ENCODE measurements at regions not wholly inside any gene's neighbourhood (a gene's known extent, or its start where the extent isn't known, plus 50 kb on each side); places are given as distances from the start of the nearest gene placed in this dataset.

- DNase-seq (no peak), ATAC-seq (no peak)
- Histone ChIP-seq H3K36me3 (no peaks in the 10 kb centered on the region), H3K4me3 (no peak overlapping the region), H3K4me1 (no peaks in the 10 kb centered on the region), H3K9me3 (no peaks in the 10 kb centered on the region), H3K27me3 (ENCODE audit: low read depth) (no peaks in the 10 kb centered on the region), H3K27ac (no peak overlapping the region)
- TF ChIP-seq, protein P1, sequence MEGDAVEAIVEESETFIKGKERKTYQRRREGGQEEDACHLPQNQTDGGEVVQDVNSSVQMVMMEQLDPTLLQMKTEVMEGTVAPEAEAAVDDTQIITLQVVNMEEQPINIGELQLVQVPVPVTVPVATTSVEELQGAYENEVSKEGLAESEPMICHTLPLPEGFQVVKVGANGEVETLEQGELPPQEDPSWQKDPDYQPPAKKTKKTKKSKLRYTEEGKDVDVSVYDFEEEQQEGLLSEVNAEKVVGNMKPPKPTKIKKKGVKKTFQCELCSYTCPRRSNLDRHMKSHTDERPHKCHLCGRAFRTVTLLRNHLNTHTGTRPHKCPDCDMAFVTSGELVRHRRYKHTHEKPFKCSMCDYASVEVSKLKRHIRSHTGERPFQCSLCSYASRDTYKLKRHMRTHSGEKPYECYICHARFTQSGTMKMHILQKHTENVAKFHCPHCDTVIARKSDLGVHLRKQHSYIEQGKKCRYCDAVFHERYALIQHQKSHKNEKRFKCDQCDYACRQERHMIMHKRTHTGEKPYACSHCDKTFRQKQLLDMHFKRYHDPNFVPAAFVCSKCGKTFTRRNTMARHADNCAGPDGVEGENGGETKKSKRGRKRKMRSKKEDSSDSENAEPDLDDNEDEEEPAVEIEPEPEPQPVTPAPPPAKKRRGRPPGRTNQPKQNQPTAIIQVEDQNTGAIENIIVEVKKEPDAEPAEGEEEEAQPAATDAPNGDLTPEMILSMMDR (IDR thresholded peaks at IDR 0.05): no peak
- intact Hi-C loops (cut with DNase I): no loop called here
Measured at GRCh38 chr4:138927072-138927471, 88.5 kb upstream of the NOCT start.

- no peaks in the 10 kb centered on the region for H3K27me3 ChIP-seq (ENCODE audit: low read depth)
- TF ChIP-seq, protein P1 (IDR thresholded peaks at IDR 0.05): no peak
- no peak overlapping the region for H3K27ac ChIP-seq
- intact Hi-C loops (cut with DNase I): no loop called here
- no peaks in the 10 kb centered on the region for H3K9me3 ChIP-seq
- no peak for DNase-seq
- H3K36me3 ChIP-seq: no peaks in the 10 kb centered on the region
- no peaks in the 10 kb centered on the region for H3K4me1 ChIP-seq
- no peak overlapping the region for H3K4me3 ChIP-seq
- no peak for ATAC-seq
Measured at GRCh38 chr4:138925495-138925894, 90.1 kb upstream of the NOCT start.

GRCh38 chr4:138919094-138919936, 96.3 kb upstream of the NOCT start:
- intact Hi-C loops (cut with DNase I): no loop called here
- H3K4me3 ChIP-seq: no peak overlapping the region
- TF ChIP-seq, protein P1 (IDR thresholded peaks at IDR 0.05): peak; percentile 84
- H3K36me3 ChIP-seq: no peaks in the 10 kb centered on the region
- H3K27me3 ChIP-seq (ENCODE audit: low read depth): no peaks in the 10 kb centered on the region
- H3K27ac ChIP-seq: no peak overlapping the region
- no peaks in the 10 kb centered on the region for H3K9me3 ChIP-seq
- DNase-seq (peak; percentile 81), ATAC-seq (peak; percentile 93 to 94)
- H3K4me1 ChIP-seq: no peaks in the 10 kb centered on the region

DNA sequence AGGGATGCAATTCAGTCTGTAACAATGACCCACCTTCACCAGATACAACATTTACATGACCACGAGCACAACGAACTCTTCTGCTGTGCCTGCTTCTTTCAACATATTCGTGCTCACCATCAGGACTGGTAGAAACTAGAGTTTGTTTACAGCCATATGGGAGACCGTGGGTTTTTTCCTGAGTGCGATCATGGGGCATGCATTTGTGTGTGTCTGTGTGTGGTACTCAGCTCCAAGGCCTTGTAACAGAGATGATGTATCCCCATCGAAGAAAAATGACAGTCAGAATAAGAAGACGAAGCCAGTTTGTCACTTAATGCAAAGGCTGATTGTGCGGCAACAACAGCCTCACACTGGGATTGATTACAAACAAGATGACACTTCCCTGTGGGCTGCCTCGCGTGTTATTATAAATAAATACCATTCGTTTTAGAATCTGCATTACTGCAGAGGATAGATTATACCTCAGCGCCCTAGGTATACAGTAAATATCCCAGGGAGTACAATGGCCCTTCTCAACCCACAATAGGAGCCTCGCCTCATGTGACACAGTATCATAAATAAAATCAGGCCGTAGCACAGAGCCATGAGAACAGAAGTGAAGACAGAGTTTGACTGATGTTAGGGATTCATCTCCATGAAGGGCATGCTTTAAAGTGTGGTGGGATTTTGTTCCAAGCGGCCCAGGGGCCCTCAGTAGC, 97.3 kb upstream of the NOCT start:
- Histone ChIP-seq H3K27ac (no peak overlapping the region), H3K36me3 (no peaks in the 10 kb centered on the region), H3K4me3 (no peak overlapping the region), H3K4me1 (no peaks in the 10 kb centered on the region), H3K9me3 (no peaks in the 10 kb centered on the region), H3K27me3 (ENCODE audit: low read depth) (no peaks in the 10 kb centered on the region)
- no peak for DNase-seq
- no peak for ATAC-seq
- intact Hi-C loops (cut with DNase I): no loop called here
- TF ChIP-seq, protein P1 (IDR thresholded peaks at IDR 0.05): no peak

DNA sequence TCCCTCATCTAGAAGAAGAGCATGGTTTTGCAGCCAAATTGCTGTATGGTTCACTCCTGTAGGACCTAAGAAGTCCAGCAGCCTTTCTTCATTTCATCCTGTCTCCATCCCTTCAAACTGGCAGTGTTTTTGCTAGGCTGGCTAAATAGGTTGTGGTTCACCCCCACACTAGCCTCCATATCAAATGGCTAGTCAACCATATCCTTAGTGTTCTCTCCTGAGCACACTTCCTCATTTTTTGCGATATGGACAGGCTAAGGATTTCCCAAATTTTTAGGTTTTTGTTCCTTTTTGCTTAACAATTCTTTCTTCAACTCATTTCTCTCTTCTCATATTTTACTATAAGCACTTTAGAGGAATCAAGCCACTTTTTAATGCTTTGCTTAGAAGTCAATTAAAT, 98.8 kb upstream of the NOCT start:
- DNase-seq (no peak), ATAC-seq (no peak)
- Histone ChIP-seq H3K9me3 (no peaks in the 10 kb centered on the region), H3K4me1 (peaks cover 13% of the 10 kb centered on the region), H3K36me3 (no peaks in the 10 kb centered on the region), H3K4me3 (no peak overlapping the region), H3K27ac (no peak overlapping the region), H3K27me3 (ENCODE audit: low read depth) (no peaks in the 10 kb centered on the region)
- intact Hi-C loops (cut with DNase I): no loop called here
- TF ChIP-seq, protein P1 (IDR thresholded peaks at IDR 0.05): no peak

Measured in lower lobe of right lung (tissue), 2 donors.